SK-N-SH treated with all-trans-retinoic acid at 6 μM for 48 hours (cell line): ENCODE measurements at regions not wholly inside any gene's neighbourhood (a gene's known extent, or its start where the extent isn't known, plus 50 kb on each side); places are given as distances from the start of the nearest gene placed in this dataset.

Experiments used
- ATAC-seq: fragments of 200-7000 bp; cut with Tn5 transposase; 3 replicates; pipeline ENCODE4 v1.9.1; 2020; ENCODE audit warnings: mild to moderate bottlenecking, moderate library complexity
- ARNTL ChIP-seq: fragments of 450-650 bp; formaldehyde crosslinking; IDR thresholded peaks from 2 replicates; pipeline ENCODE4 v1.5.0; 2020; ENCODE audit warnings: low read depth, mild to moderate bottlenecking, moderate library complexity, borderline replicate concordance
- BACH2 ChIP-seq: fragments of 250-450 bp; sonication (Bioruptor Pico); IDR thresholded peaks from 2 replicates; pipeline ENCODE4 v1.9.0; 2021; ENCODE audit warnings: mild to moderate bottlenecking, borderline replicate concordance
- ESRRG ChIP-seq: fragments of 250-450 bp; sonication (Bioruptor Pico); IDR thresholded peaks from 2 replicates; pipeline ENCODE4 v1.6.1; 2021; ENCODE audit warnings: mild to moderate bottlenecking
- GLIS3 ChIP-seq: fragments of 250-450 bp; sonication (Bioruptor Pico); IDR thresholded peaks from 2 replicates; pipeline ENCODE4 v1.5.0; 2020; ENCODE audit warnings: mild to moderate bottlenecking, moderate library complexity
- ISL1 ChIP-seq: fragments of 250-450 bp; sonication (Bioruptor Pico); IDR thresholded peaks from 2 replicates; pipeline ENCODE4 v2.1.2; 2022; ENCODE audit warnings: mild to moderate bottlenecking, moderate library complexity
- OSR1 ChIP-seq: fragments of 250-450 bp; sonication (Bioruptor Pico); IDR thresholded peaks from 2 replicates; pipeline ENCODE4 v1.8.0; 2022; ENCODE audit warnings: moderate library complexity, mild to moderate bottlenecking, inconsistent platforms
- PPARA ChIP-seq: fragments of 250-450 bp; sonication (Bioruptor Pico); IDR thresholded peaks from 2 replicates; pipeline ENCODE4 v1.5.0; 2020; ENCODE audit warnings: mild to moderate bottlenecking, borderline replicate concordance
- RARB ChIP-seq: fragments of 250-450 bp; sonication (Bioruptor Pico); IDR thresholded peaks from 2 replicates; pipeline ENCODE4 v1.8.0; 2021; ENCODE audit warnings: mild to moderate bottlenecking, moderate library complexity
- SNAI2 ChIP-seq: fragments of 250-450 bp; sonication (Bioruptor Pico); IDR thresholded peaks from 2 replicates; pipeline ENCODE4 v1.5.0; 2020; ENCODE audit warnings: mild to moderate bottlenecking, moderate library complexity
- TCF4 ChIP-seq: fragments of 250-450 bp; sonication (Bioruptor Pico); IDR thresholded peaks from 2 replicates; pipeline ENCODE4 v1.8.0; 2021; ENCODE audit warnings: mild to moderate bottlenecking, moderate library complexity, borderline replicate concordance
- TOX ChIP-seq: fragments of 250-450 bp; sonication (Bioruptor Pico); IDR thresholded peaks from 2 replicates; pipeline ENCODE4 v1.8.0; 2021; ENCODE audit warnings: mild to moderate bottlenecking, moderate library complexity, borderline replicate concordance
- TSHZ2 ChIP-seq: fragments of 250-450 bp; sonication (Bioruptor Pico); IDR thresholded peaks from 2 replicates; pipeline ENCODE4 v1.5.0; 2020; ENCODE audit warnings: mild to moderate bottlenecking, moderate library complexity
- ZC3H10 ChIP-seq: fragments of 250-450 bp; sonication (Bioruptor Pico); IDR thresholded peaks from 2 replicates; pipeline ENCODE4 v1.5.1; 2021; ENCODE audit warnings: mild to moderate bottlenecking, moderate library complexity
- ZFP3 ChIP-seq: fragments of 250-450 bp; sonication (Bioruptor Pico); IDR thresholded peaks from 2 replicates; pipeline ENCODE4 v1.5.0; 2020; ENCODE audit warnings: mild to moderate bottlenecking, moderate library complexity
- ZFP30 ChIP-seq: fragments of 450-650 bp; formaldehyde crosslinking; IDR thresholded peaks from 2 replicates; pipeline ENCODE4 v1.5.0; 2022; ENCODE audit warnings: mild to moderate bottlenecking, moderate library complexity
- ZNF565 ChIP-seq: fragments of 450-650 bp; formaldehyde crosslinking; conservative IDR thresholded peaks from 2 replicates; pipeline ENCODE4 v1.5.0; 2020; ENCODE audit warnings: low read depth, mild to moderate bottlenecking, moderate library complexity
- ZNF70 ChIP-seq: fragments of 450-650 bp; formaldehyde crosslinking; IDR thresholded peaks from 2 replicates; pipeline ENCODE4 v1.5.0; 2020; ENCODE audit warnings: mild to moderate bottlenecking, moderate library complexity
- ZNF8 ChIP-seq: fragments of 450-650 bp; formaldehyde crosslinking; IDR thresholded peaks from 2 replicates; pipeline ENCODE4 v1.5.0; 2020; ENCODE audit warnings: mild to moderate bottlenecking, moderate library complexity
- TF ChIP-seq, protein P1 (sequence below): fragments of 250-450 bp; sonication (Bioruptor Pico); IDR thresholded peaks from 2 replicates; pipeline ENCODE4 v1.8.0; 2020; ENCODE audit warnings: mild to moderate bottlenecking, moderate library complexity, borderline replicate concordance
- TF ChIP-seq, protein P2 (sequence below): fragments of 250-450 bp; sonication (Bioruptor Pico); IDR thresholded peaks from 2 replicates; pipeline ENCODE4 v1.5.1; 2021; ENCODE audit warnings: mild to moderate bottlenecking, moderate library complexity
- TF ChIP-seq, protein P3 (sequence below): fragments of 250-450 bp; sonication (Bioruptor Pico); IDR thresholded peaks from 2 replicates; pipeline ENCODE4 v1.8.0; 2021; ENCODE audit warnings: low read depth, mild to moderate bottlenecking, moderate library complexity, borderline replicate concordance
- TF ChIP-seq, protein P4 (sequence below): fragments of 250-450 bp; sonication (Bioruptor Pico); IDR thresholded peaks from 2 replicates; pipeline ENCODE4 v1.5.1; 2020; ENCODE audit warnings: low read depth, mild to moderate bottlenecking, moderate library complexity

DNA sequence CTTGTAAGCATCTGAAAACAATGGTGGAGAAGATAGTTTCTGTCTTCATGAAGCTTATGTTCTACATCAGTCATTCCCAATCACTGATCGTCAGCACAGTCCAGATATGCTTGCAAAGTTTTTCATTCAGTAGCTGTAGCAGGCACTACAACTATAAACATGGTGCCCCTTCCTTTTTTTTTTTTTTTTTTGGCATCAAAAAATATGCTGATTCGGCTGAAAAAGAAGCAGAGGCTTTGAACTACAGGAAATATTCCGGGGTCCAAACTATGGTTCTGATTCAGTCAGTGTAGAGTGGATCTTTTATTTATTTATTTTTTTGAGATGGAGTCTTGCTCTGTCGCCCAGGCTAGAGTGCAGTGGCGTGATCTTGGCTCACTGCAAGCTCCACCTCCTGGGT lies 414.4 kb downstream of the OLFM4 start (continued):
- TF ChIP-seq, protein P1, sequence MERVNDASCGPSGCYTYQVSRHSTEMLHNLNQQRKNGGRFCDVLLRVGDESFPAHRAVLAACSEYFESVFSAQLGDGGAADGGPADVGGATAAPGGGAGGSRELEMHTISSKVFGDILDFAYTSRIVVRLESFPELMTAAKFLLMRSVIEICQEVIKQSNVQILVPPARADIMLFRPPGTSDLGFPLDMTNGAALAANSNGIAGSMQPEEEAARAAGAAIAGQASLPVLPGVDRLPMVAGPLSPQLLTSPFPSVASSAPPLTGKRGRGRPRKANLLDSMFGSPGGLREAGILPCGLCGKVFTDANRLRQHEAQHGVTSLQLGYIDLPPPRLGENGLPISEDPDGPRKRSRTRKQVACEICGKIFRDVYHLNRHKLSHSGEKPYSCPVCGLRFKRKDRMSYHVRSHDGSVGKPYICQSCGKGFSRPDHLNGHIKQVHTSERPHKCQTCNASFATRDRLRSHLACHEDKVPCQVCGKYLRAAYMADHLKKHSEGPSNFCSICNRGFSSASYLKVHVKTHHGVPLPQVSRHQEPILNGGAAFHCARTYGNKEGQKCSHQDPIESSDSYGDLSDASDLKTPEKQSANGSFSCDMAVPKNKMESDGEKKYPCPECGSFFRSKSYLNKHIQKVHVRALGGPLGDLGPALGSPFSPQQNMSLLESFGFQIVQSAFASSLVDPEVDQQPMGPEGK (CRISPR knock-in tag), result no peak
- TF ChIP-seq ZFP30 (CRISPR knock-in tag) (no peak), RARB (CRISPR knock-in tag) (no peak), ZNF70 (CRISPR knock-in tag) (no peak), ESRRG (CRISPR knock-in tag) (no peak), ZNF565 (CRISPR knock-in tag) (no peak), ARNTL (CRISPR knock-in tag) (no peak)

DNA sequence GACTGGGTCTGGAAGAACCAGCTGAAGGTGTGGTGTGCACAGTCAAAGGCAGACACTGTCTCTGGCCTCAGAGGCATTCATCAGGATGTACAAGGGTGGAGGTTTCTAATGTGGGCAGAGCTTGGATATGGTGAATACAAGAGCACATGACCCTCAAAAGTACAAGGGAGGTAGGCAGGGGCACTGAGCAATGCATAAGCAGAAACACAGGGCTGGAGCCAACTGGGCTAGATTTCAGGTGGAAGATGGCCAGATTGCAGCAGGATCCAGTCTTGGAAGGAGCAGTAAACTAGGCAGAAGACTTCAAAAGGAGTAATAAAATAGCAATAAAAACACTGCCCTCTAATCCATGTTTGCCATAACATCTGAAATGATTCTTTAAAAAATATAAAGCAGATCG lies 417.1 kb downstream of the OLFM4 start:
- no peak for ATAC-seq
- TF ChIP-seq, protein P2, sequence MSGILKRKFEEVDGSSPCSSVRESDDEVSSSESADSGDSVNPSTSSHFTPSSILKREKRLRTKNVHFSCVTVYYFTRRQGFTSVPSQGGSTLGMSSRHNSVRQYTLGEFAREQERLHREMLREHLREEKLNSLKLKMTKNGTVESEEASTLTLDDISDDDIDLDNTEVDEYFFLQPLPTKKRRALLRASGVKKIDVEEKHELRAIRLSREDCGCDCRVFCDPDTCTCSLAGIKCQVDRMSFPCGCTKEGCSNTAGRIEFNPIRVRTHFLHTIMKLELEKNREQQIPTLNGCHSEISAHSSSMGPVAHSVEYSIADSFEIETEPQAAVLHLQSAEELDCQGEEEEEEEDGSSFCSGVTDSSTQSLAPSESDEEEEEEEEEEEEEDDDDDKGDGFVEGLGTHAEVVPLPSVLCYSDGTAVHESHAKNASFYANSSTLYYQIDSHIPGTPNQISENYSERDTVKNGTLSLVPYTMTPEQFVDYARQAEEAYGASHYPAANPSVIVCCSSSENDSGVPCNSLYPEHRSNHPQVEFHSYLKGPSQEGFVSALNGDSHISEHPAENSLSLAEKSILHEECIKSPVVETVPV (CRISPR knock-in tag), result no peak
- TF ChIP-seq ISL1 (no peak), ZNF565 (CRISPR knock-in tag) (no peak), ZFP3 (CRISPR knock-in tag) (no peak), PPARA (no peak), ZFP30 (CRISPR knock-in tag) (no peak), ZC3H10 (no peak)

- ATAC-seq, result no peak
- TF ChIP-seq ZNF70 (CRISPR knock-in tag) (no peak), OSR1 (no peak), PPARA (no peak), ZFP30 (CRISPR knock-in tag) (no peak), TCF4 (no peak), ZC3H10 (no peak), ZNF8 (CRISPR knock-in tag) (no peak), TSHZ2 (CRISPR knock-in tag) (no peak), GLIS3 (CRISPR knock-in tag) (no peak), TOX (CRISPR knock-in tag) (no peak), SNAI2 (CRISPR knock-in tag) (no peak), ISL1 (no peak), BACH2 (CRISPR knock-in tag) (no peak), ZNF565 (CRISPR knock-in tag) (no peak)
- TF ChIP-seq, protein P3, sequence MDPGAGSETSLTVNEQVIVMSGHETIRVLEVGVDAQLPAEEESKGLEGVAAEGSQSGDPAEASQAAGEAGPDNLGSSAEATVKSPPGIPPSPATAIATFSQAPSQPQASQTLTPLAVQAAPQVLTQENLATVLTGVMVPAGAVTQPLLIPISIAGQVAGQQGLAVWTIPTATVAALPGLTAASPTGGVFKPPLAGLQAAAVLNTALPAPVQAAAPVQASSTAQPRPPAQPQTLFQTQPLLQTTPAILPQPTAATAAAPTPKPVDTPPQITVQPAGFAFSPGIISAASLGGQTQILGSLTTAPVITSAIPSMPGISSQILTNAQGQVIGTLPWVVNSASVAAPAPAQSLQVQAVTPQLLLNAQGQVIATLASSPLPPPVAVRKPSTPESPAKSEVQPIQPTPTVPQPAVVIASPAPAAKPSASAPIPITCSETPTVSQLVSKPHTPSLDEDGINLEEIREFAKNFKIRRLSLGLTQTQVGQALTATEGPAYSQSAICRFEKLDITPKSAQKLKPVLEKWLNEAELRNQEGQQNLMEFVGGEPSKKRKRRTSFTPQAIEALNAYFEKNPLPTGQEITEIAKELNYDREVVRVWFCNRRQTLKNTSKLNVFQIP (CRISPR knock-in tag), result no peak
- TF ChIP-seq, protein P4, sequence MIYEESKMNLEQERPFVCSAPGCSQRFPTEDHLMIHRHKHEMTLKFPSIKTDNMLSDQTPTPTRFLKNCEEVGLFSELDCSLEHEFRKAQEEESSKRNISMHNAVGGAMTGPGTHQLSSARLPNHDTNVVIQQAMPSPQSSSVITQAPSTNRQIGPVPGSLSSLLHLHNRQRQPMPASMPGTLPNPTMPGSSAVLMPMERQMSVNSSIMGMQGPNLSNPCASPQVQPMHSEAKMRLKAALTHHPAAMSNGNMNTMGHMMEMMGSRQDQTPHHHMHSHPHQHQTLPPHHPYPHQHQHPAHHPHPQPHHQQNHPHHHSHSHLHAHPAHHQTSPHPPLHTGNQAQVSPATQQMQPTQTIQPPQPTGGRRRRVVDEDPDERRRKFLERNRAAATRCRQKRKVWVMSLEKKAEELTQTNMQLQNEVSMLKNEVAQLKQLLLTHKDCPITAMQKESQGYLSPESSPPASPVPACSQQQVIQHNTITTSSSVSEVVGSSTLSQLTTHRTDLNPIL (CRISPR knock-in tag), result no peak
- TF ChIP-seq, protein P2 (CRISPR knock-in tag), result no peak
Measured at GRCh38 chr13:53447456-53447855, 418.8 kb downstream of the OLFM4 start.
